H9 (cell line): ENCODE measurements at regions not wholly inside any gene's neighbourhood (a gene's known extent, or its start where the extent isn't known, plus 50 kb on each side); places are given as distances from the start of the nearest gene placed in this dataset.

Experiments used
- DNase-seq: peaks from one replicate; pipeline ENCODE4 v3.0.0-alpha.2; 2017
- H2AFZ ChIP-seq: one replicate; pipeline ENCODE4 v1.6.1; 2013; ENCODE audit warnings: mild to moderate bottlenecking, low read length, control low read depth, moderate library complexity
- H2AK5ac ChIP-seq: 2 replicates; pipeline ENCODE4 v1.6.1; 2013; ENCODE audit warnings: low read length, control low read depth, mixed read lengths; ENCODE audit not compliant: insufficient read length
- H2BK120ac ChIP-seq: one replicate; pipeline ENCODE4 v1.6.1; 2013; ENCODE audit warnings: low read depth, mild to moderate bottlenecking, low read length, control low read depth, inconsistent platforms; ENCODE audit not compliant: poor library complexity, severe bottlenecking
- H2BK12ac ChIP-seq: 2 replicates; pipeline ENCODE4 v1.6.1; 2013; ENCODE audit warnings: low read length, control low read depth, mixed read lengths, low read depth; ENCODE audit not compliant: insufficient read length
- H2BK15ac ChIP-seq: 2 replicates; pipeline ENCODE4 v1.6.1; 2013; ENCODE audit warnings: low read depth, low read length, control low read depth
- H2BK20ac ChIP-seq: one replicate; pipeline ENCODE4 v1.6.1; 2013; ENCODE audit warnings: low read depth, mild to moderate bottlenecking, low read length, control low read depth, inconsistent platforms; ENCODE audit not compliant: poor library complexity, severe bottlenecking
- H2BK5ac ChIP-seq: 2 replicates; pipeline ENCODE4 v1.6.1; 2013; ENCODE audit warnings: low read length, control low read depth, mixed read lengths; ENCODE audit not compliant: insufficient read length
- H3K14ac ChIP-seq: 2 replicates; pipeline ENCODE4 v1.6.1; 2013; ENCODE audit warnings: low read length, control low read depth; ENCODE audit not compliant: insufficient read depth
- H3K18ac ChIP-seq: 2 replicates; pipeline ENCODE4 v1.6.1; 2013; ENCODE audit warnings: low read depth, mild to moderate bottlenecking, mixed read lengths, low read length, control low read depth; ENCODE audit not compliant: insufficient read length
- H3K23ac ChIP-seq: 2 replicates; pipeline ENCODE4 v1.6.1; 2013; ENCODE audit warnings: low read length, control low read depth, mixed read lengths, low read depth; ENCODE audit not compliant: insufficient read length
- H3K23me2 ChIP-seq: 2 replicates; pipeline ENCODE4 v1.6.1; 2013; ENCODE audit warnings: low read depth, mild to moderate bottlenecking, mixed read lengths, low read length, control low read depth; ENCODE audit not compliant: insufficient read length, poor library complexity, severe bottlenecking
- H3K27ac ChIP-seq: 2 replicates; pipeline ENCODE4 v1.5.1; 2013; ENCODE audit warnings: low read length, control low read depth, mixed read lengths, low read depth; ENCODE audit not compliant: insufficient read length
- H3K27me3 ChIP-seq: 2 replicates; pipeline ENCODE4 v1.6.1; 2013; ENCODE audit warnings: low read length, control low read depth, inconsistent platforms; ENCODE audit not compliant: insufficient read depth
- H3K4ac ChIP-seq: 2 replicates; pipeline ENCODE4 v1.6.1; 2013; ENCODE audit warnings: low read depth, mild to moderate bottlenecking, control low read depth, inconsistent platforms, low read length, moderate library complexity
- H3K4me1 ChIP-seq: 2 replicates; pipeline ENCODE4 v1.6.1; 2013; ENCODE audit warnings: low read length, control low read depth, inconsistent platforms; ENCODE audit not compliant: insufficient read depth
- H3K4me2 ChIP-seq: 2 replicates; pipeline ENCODE4 v1.6.1; 2013; ENCODE audit warnings: low read length, control low read depth, mixed read lengths; ENCODE audit not compliant: insufficient read length, insufficient read depth
- H3K56ac ChIP-seq: 2 replicates; pipeline ENCODE4 v1.6.1; 2013; ENCODE audit warnings: low read depth, mild to moderate bottlenecking, mixed read lengths, low read length, control low read depth; ENCODE audit not compliant: insufficient read length
- H3K79me1 ChIP-seq: 2 replicates; pipeline ENCODE4 v1.6.1; 2013; ENCODE audit warnings: low read depth, mild to moderate bottlenecking, moderate library complexity, low read length, control low read depth, inconsistent platforms; ENCODE audit not compliant: insufficient read depth, poor library complexity, severe bottlenecking
- H3K79me2 ChIP-seq: 2 replicates; pipeline ENCODE4 v1.6.1; 2013; ENCODE audit warnings: low read length, control low read depth, inconsistent platforms; ENCODE audit not compliant: insufficient read depth
- H3K9ac ChIP-seq: 2 replicates; pipeline ENCODE4 v1.6.1; 2013; ENCODE audit warnings: low read length, control low read depth, mixed read lengths; ENCODE audit not compliant: insufficient read length; ENCODE audit errors: extremely low read depth
- H3K9me3 ChIP-seq: one replicate; pipeline ENCODE4 v1.6.1; 2013; ENCODE audit warnings: low read depth, low read length, inconsistent platforms; ENCODE audit not compliant: control insufficient read depth
- H3T11ph ChIP-seq: one replicate; pipeline ENCODE4 v1.6.1; 2013; ENCODE audit warnings: mild to moderate bottlenecking, low read length, control low read depth, inconsistent platforms
- H4K20me1 ChIP-seq: one replicate; pipeline ENCODE4 v1.6.1; 2013; ENCODE audit not compliant: control insufficient read depth, insufficient read length, insufficient read depth
- H4K5ac ChIP-seq: 2 replicates; pipeline ENCODE4 v1.6.1; 2013; ENCODE audit warnings: low read depth, mild to moderate bottlenecking, mixed read lengths, low read length, control low read depth; ENCODE audit not compliant: insufficient read length
- H4K8ac ChIP-seq: replicated peaks from 2 replicates; pipeline ENCODE4 v1.6.1; 2013; ENCODE audit warnings: low read length, control low read depth, mixed read lengths, low read depth; ENCODE audit not compliant: insufficient read length
- H4K91ac ChIP-seq: 2 replicates; pipeline ENCODE4 v1.6.1; 2013; ENCODE audit warnings: low read depth, mild to moderate bottlenecking, moderate library complexity, mixed read lengths, low read length, control low read depth; ENCODE audit not compliant: insufficient read length
- H3K27ac Mint-ChIP-seq, 3 experiments: 2 replicates in 2 of 3; 3 replicates in 1 of 3; pipeline ENCODE4 v1.8.0; 2020 to 2021; ENCODE audit warnings: mixed read lengths in 3 of 3, mild to moderate bottlenecking in 1 of 3, moderate library complexity in 1 of 3
- H3K27me3 Mint-ChIP-seq: 2 replicates; pipeline ENCODE4 v1.8.0; 2021; ENCODE audit warnings: low read depth, mild to moderate bottlenecking, moderate library complexity, mixed read lengths
- H3K36me3 Mint-ChIP-seq, 3 experiments: 2 replicates in 2 of 3; 3 replicates in 1 of 3; pipeline ENCODE4 v1.8.0; 2020 to 2021; ENCODE audit warnings: low read depth in 3 of 3, mixed read lengths in 3 of 3; ENCODE audit not compliant: insufficient read depth in 1 of 3
- H3K4me1 Mint-ChIP-seq, 2 experiments: 2 replicates each; pipeline ENCODE4 v1.8.0; 2020; ENCODE audit warnings: mixed read lengths in 2 of 2
- H3K4me3 Mint-ChIP-seq, 2 experiments: 2 replicates in 1 of 2; 3 replicates in 1 of 2; pipeline ENCODE4 v1.8.0; 2020 to 2021; ENCODE audit warnings: mild to moderate bottlenecking in 2 of 2, mixed read lengths in 2 of 2, moderate library complexity in 1 of 2
- H3K9me3 Mint-ChIP-seq, 2 experiments: 2 replicates in 1 of 2; 3 replicates in 1 of 2; pipeline ENCODE4 v1.8.0; 2020; ENCODE audit warnings: mild to moderate bottlenecking in 2 of 2, mixed read lengths in 2 of 2, moderate library complexity in 1 of 2
- WGBS: extraction: QIAGEN DNeasy Blood & Tissue Kit; methylation state at CpG from one replicate; pipeline ENCODE4 v1.1.7; 2013; ENCODE audit warnings: missing lambda C conversion rate, low lambda C conversion rate, mixed read lengths; ENCODE audit not compliant: insufficient read length; ENCODE audit errors: extremely low coverage; 5-methylcytosine and 5-hydroxymethylcytosine counted together
- TF ChIP-seq, protein P1 (sequence below): fragments of 200-600 bp; sonication (generic); conservative IDR thresholded peaks from 3 replicates; pipeline ENCODE4 v1.8.0; 2021; ENCODE audit warnings: antibody characterized with exemption, mild to moderate bottlenecking

DNA sequence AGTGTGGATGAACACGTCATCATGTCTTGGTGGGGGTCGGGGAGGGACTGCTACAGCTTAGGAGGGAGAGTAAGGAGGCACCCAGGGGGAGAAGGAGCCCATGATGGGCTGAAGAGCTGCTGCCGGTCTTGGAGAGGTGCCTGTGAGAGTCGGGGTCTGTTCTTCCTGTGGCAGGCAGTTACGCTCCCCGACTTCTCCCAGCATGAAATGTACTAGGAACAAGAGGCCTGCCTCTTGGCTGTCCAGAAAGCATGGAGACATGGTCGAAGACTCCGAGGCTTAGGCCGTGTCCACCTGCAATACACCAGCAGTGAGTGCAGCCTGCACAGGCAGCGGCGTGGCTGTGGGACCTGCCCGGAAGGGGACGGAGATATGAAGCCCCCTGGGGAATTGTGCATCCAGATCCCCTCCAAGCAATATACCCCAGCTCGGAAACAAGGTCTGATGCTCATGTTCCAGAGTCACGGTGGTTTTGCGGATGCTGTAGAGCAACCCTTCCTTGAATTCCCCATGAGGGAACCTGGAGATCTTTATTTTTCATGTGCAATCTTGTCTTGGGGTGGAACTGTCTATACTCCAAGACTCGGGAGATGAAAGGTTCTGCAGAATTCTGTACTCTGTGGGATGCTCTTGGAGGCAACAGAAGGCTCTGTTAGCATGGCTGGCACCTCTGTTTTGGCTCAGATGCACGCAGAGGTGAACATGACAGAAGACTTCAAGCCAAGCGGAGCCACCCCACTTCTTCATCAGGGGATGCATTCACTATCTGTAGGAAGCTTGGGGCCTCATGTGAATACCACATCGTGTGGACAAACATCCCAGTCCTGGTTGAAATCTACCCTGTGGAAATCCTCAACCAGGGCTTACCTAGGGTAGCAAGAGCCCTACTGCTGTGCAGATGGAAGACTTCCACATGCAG is 374.9 kb upstream of the IRX4 start:
- Histone ChIP-seq H2BK120ac (no peak overlapping the region), H3K9me3 (no peaks in the 10 kb centered on the region)
- no CpG with 5 or more reads among the region's 20 CpGs for WGBS

More for the DNA sequence above, 374.9 kb upstream of the IRX4 start:
- Histone ChIP-seq H2AK5ac (no peak overlapping the region), H4K91ac (no peak overlapping the region), H3K4me2 (no peak overlapping the region), H3K27ac (no peak overlapping the region), H3T11ph (no peak overlapping the region), H3K79me1 (no peaks in the 10 kb centered on the region), H3K9ac (no peak overlapping the region), H3K56ac (no peak overlapping the region), H3K4ac (no peak overlapping the region), H3K79me2 (no peaks in the 10 kb centered on the region), H3K23me2 (peaks cover 3% of the 10 kb centered on the region), H3K27me3 (no peaks in the 10 kb centered on the region), H3K18ac (no peak overlapping the region), H2BK12ac (no peak overlapping the region), H3K23ac (no peak overlapping the region), H2AFZ (no peak overlapping the region), H2BK15ac (no peak overlapping the region), H4K20me1 (no peaks in the 10 kb centered on the region), H3K14ac (no peak overlapping the region; the same call in 1 of the 2 replicates), H2BK20ac (no peak overlapping the region), H4K8ac (no peak overlapping the region), H4K5ac (no peak overlapping the region), H3K4me1 (no peaks in the 10 kb centered on the region), H2BK5ac (no peak overlapping the region)
- no peaks in the 10 kb centered on the region; the same call in 1 of the 2 replicates for H3K27me3 Mint-ChIP-seq
- H3K4me1 Mint-ChIP-seq, result peaks cover 4 to 11% of the 10 kb centered on the region in 2 experiments; a peak in 3 of 4 replicates
- DNase-seq, result no peak
- H3K9me3 Mint-ChIP-seq, result no peaks in the 10 kb centered on the region
- TF ChIP-seq, protein P1, sequence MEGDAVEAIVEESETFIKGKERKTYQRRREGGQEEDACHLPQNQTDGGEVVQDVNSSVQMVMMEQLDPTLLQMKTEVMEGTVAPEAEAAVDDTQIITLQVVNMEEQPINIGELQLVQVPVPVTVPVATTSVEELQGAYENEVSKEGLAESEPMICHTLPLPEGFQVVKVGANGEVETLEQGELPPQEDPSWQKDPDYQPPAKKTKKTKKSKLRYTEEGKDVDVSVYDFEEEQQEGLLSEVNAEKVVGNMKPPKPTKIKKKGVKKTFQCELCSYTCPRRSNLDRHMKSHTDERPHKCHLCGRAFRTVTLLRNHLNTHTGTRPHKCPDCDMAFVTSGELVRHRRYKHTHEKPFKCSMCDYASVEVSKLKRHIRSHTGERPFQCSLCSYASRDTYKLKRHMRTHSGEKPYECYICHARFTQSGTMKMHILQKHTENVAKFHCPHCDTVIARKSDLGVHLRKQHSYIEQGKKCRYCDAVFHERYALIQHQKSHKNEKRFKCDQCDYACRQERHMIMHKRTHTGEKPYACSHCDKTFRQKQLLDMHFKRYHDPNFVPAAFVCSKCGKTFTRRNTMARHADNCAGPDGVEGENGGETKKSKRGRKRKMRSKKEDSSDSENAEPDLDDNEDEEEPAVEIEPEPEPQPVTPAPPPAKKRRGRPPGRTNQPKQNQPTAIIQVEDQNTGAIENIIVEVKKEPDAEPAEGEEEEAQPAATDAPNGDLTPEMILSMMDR, result no peak
- no peak overlapping the region for H3K27ac Mint-ChIP-seq
- H3K36me3 Mint-ChIP-seq, result no peaks in the 10 kb centered on the region
- H3K4me3 Mint-ChIP-seq, result no peak overlapping the region
